ENCODE measurements at regions not wholly inside any gene's neighbourhood (a gene's known extent, or its start where the extent isn't known, plus 50 kb on each side); places are given as distances from the start of the nearest gene placed in this dataset.

GRCh38 chr4:71974681-71975080, 57.1 kb upstream of the NPFFR2 start:
- Mint-ChIP-seq H3K36me3 (ENCODE audit: unreplicated experiment) (no peaks in the 10 kb centered on the region), H3K4me1 (ENCODE audit: low read depth, unreplicated experiment) (no peaks in the 10 kb centered on the region), H3K27ac (ENCODE audit: unreplicated experiment) (no peak overlapping the region), H3K9me3 (ENCODE audit: unreplicated experiment) (no peaks in the 10 kb centered on the region), H3K27me3 (ENCODE audit: unreplicated experiment) (no peaks in the 10 kb centered on the region), H3K4me3 (ENCODE audit: unreplicated experiment) (no peak overlapping the region)
- DNase-seq, result no peak
- TF ChIP-seq CTCF (IDR thresholded peaks at IDR 0.05; ENCODE audit: partially characterized antibody, unreplicated experiment), result no peak

- no peak overlapping the region for H3K27ac Mint-ChIP-seq (ENCODE audit: unreplicated experiment)
- H3K27me3 Mint-ChIP-seq (ENCODE audit: unreplicated experiment), result no peaks in the 10 kb centered on the region
- no peak for TF ChIP-seq CTCF (IDR thresholded peaks at IDR 0.05; ENCODE audit: partially characterized antibody, unreplicated experiment)
- no peaks in the 10 kb centered on the region for H3K4me1 Mint-ChIP-seq (ENCODE audit: low read depth, unreplicated experiment)
- H3K4me3 Mint-ChIP-seq (ENCODE audit: unreplicated experiment), result no peak overlapping the region
- no peak for DNase-seq
- H3K9me3 Mint-ChIP-seq (ENCODE audit: unreplicated experiment), result no peaks in the 10 kb centered on the region
- H3K36me3 Mint-ChIP-seq (ENCODE audit: unreplicated experiment), result no peaks in the 10 kb centered on the region
Observed at GRCh38 chr4:71976523-71976922, 55.3 kb upstream of the NPFFR2 start.

GRCh38 chr4:71978210-71978835, 53.5 kb upstream of the NPFFR2 start:
- Mint-ChIP-seq H3K9me3 (ENCODE audit: unreplicated experiment) (no peaks in the 10 kb centered on the region), H3K36me3 (ENCODE audit: unreplicated experiment) (no peaks in the 10 kb centered on the region), H3K4me3 (ENCODE audit: unreplicated experiment) (no peak overlapping the region), H3K27ac (ENCODE audit: unreplicated experiment) (no peak overlapping the region), H3K27me3 (ENCODE audit: unreplicated experiment) (no peaks in the 10 kb centered on the region), H3K4me1 (ENCODE audit: low read depth, unreplicated experiment) (no peaks in the 10 kb centered on the region)
- no peak for DNase-seq
- TF ChIP-seq CTCF (IDR thresholded peaks at IDR 0.05; ENCODE audit: partially characterized antibody, unreplicated experiment), result no peak

GRCh38 chr4:71980976-71981375, 50.8 kb upstream of the NPFFR2 start:
- no peaks in the 10 kb centered on the region for H3K9me3 Mint-ChIP-seq (ENCODE audit: unreplicated experiment)
- H3K27ac Mint-ChIP-seq (ENCODE audit: unreplicated experiment), result no peak overlapping the region
- no peaks in the 10 kb centered on the region for H3K36me3 Mint-ChIP-seq (ENCODE audit: unreplicated experiment)
- no peaks in the 10 kb centered on the region for H3K27me3 Mint-ChIP-seq (ENCODE audit: unreplicated experiment)
- no peaks in the 10 kb centered on the region for H3K4me1 Mint-ChIP-seq (ENCODE audit: low read depth, unreplicated experiment)
- no peak overlapping the region for H3K4me3 Mint-ChIP-seq (ENCODE audit: unreplicated experiment)
- no peak for TF ChIP-seq CTCF (IDR thresholded peaks at IDR 0.05; ENCODE audit: partially characterized antibody, unreplicated experiment)
- DNase-seq, result no peak
